ENCODE measurements at regions not wholly inside any gene's neighbourhood (a gene's known extent, or its start where the extent isn't known, plus 50 kb on each side); places are given as distances from the start of the nearest gene placed in this dataset.
"Not testable (repeated sequence)": the region's sequence is repeated elsewhere in the genome, so short reads cannot be mapped to it uniquely, and the experiment has no call there.

GRCh38 chr6:144673807-144674206, 388.7 kb downstream of the UTRN start:
- no peak for DNase-seq
- no peaks in the 10 kb centered on the region for H3K9me3 ChIP-seq (ENCODE audit: control insufficient read depth, low read length)

GRCh38 chr6:144675231-144675861, 390.2 kb downstream of the UTRN start:
- no peaks in the 10 kb centered on the region for H3K9me3 ChIP-seq (ENCODE audit: control insufficient read depth, low read length)
- no peak for DNase-seq
- no peaks in the 10 kb centered on the region for H3K27me3 ChIP-seq (replicated peaks; ENCODE audit: control insufficient read depth, insufficient read depth, low read length, poor library complexity, severe bottlenecking)
- peaks cover 6% of the 10 kb centered on the region for H3K36me3 ChIP-seq (ENCODE audit: control insufficient read depth, insufficient read depth, low read length)
- H3K27ac ChIP-seq (ENCODE audit: insufficient read depth, low read length, poor library complexity, severe bottlenecking), result no peak overlapping the region
- no peak overlapping the region for H3K4me3 ChIP-seq (ENCODE audit: insufficient read depth, low read depth, low read length, poor library complexity, severe bottlenecking)
- no peaks in the 10 kb centered on the region for H3K4me1 ChIP-seq (ENCODE audit: control insufficient read depth, insufficient read depth, low read length, poor library complexity, severe bottlenecking)

More at GRCh38 chr6:144673807-144674206, 388.7 kb downstream of the UTRN start:
- H3K4me3 ChIP-seq (ENCODE audit: insufficient read depth, low read depth, low read length, poor library complexity, severe bottlenecking), result no peak overlapping the region
- no peaks in the 10 kb centered on the region for H3K36me3 ChIP-seq (ENCODE audit: control insufficient read depth, insufficient read depth, low read length)
- H3K27ac ChIP-seq (ENCODE audit: insufficient read depth, low read length, poor library complexity, severe bottlenecking), result no peak overlapping the region
- H3K27me3 ChIP-seq (replicated peaks; ENCODE audit: control insufficient read depth, insufficient read depth, low read length, poor library complexity, severe bottlenecking), result no peaks in the 10 kb centered on the region
- no peaks in the 10 kb centered on the region for H3K4me1 ChIP-seq (ENCODE audit: control insufficient read depth, insufficient read depth, low read length, poor library complexity, severe bottlenecking)

GRCh38 chr6:144676310-144676709, 391.2 kb downstream of the UTRN start:
- not testable (repeated sequence) for H3K4me1 ChIP-seq (ENCODE audit: control insufficient read depth, insufficient read depth, low read length, poor library complexity, severe bottlenecking); H3K27me3 ChIP-seq (replicated peaks; ENCODE audit: control insufficient read depth, insufficient read depth, low read length, poor library complexity, severe bottlenecking); DNase-seq; H3K27ac ChIP-seq (ENCODE audit: insufficient read depth, low read length, poor library complexity, severe bottlenecking); H3K9me3 ChIP-seq (ENCODE audit: control insufficient read depth, low read length); H3K4me3 ChIP-seq (ENCODE audit: insufficient read depth, low read depth, low read length, poor library complexity, severe bottlenecking)
- peaks cover 15% of the 10 kb centered on the region for H3K36me3 ChIP-seq (ENCODE audit: control insufficient read depth, insufficient read depth, low read length)

- H3K9me3 ChIP-seq (ENCODE audit: control insufficient read depth, low read length); H3K27me3 ChIP-seq (replicated peaks; ENCODE audit: control insufficient read depth, insufficient read depth, low read length, poor library complexity, severe bottlenecking); H3K4me1 ChIP-seq (ENCODE audit: control insufficient read depth, insufficient read depth, low read length, poor library complexity, severe bottlenecking); H3K27ac ChIP-seq (ENCODE audit: insufficient read depth, low read length, poor library complexity, severe bottlenecking); H3K4me3 ChIP-seq (ENCODE audit: insufficient read depth, low read depth, low read length, poor library complexity, severe bottlenecking); DNase-seq: not testable (repeated sequence)
- H3K36me3 ChIP-seq (ENCODE audit: control insufficient read depth, insufficient read depth, low read length), result peaks cover 19% of the 10 kb centered on the region
These were observed 392.1 kb downstream of the UTRN start for GRCh38 chr6:144677263-144677662.

GRCh38 chr6:144678844-144679243, 393.7 kb downstream of the UTRN start:
- no peak for DNase-seq
- H3K9me3 ChIP-seq (ENCODE audit: control insufficient read depth, low read length), result no peaks in the 10 kb centered on the region
- no peak overlapping the region for H3K4me3 ChIP-seq (ENCODE audit: insufficient read depth, low read depth, low read length, poor library complexity, severe bottlenecking)
- H3K27ac ChIP-seq (ENCODE audit: insufficient read depth, low read length, poor library complexity, severe bottlenecking), result no peak overlapping the region
- H3K36me3 ChIP-seq (ENCODE audit: control insufficient read depth, insufficient read depth, low read length), result peaks cover 28% of the 10 kb centered on the region
- H3K27me3 ChIP-seq (replicated peaks; ENCODE audit: control insufficient read depth, insufficient read depth, low read length, poor library complexity, severe bottlenecking), result no peaks in the 10 kb centered on the region
- H3K4me1 ChIP-seq (ENCODE audit: control insufficient read depth, insufficient read depth, low read length, poor library complexity, severe bottlenecking), result no peaks in the 10 kb centered on the region

- Histone ChIP-seq H3K27me3 (replicated peaks; ENCODE audit: control insufficient read depth, insufficient read depth, low read length, poor library complexity, severe bottlenecking) (no peaks in the 10 kb centered on the region), H3K4me1 (ENCODE audit: control insufficient read depth, insufficient read depth, low read length, poor library complexity, severe bottlenecking) (no peaks in the 10 kb centered on the region), H3K4me3 (ENCODE audit: insufficient read depth, low read depth, low read length, poor library complexity, severe bottlenecking) (no peak overlapping the region), H3K36me3 (ENCODE audit: control insufficient read depth, insufficient read depth, low read length) (peaks cover 28% of the 10 kb centered on the region), H3K27ac (ENCODE audit: insufficient read depth, low read length, poor library complexity, severe bottlenecking) (no peak overlapping the region), H3K9me3 (ENCODE audit: control insufficient read depth, low read length) (peaks cover 2% of the 10 kb centered on the region)
- DNase-seq, result no peak
These were observed 396.2 kb downstream of the UTRN start for GRCh38 chr6:144681334-144681733.

- H3K4me3 ChIP-seq (ENCODE audit: insufficient read depth, low read depth, low read length, poor library complexity, severe bottlenecking), result no peak overlapping the region
- no peaks in the 10 kb centered on the region for H3K4me1 ChIP-seq (ENCODE audit: control insufficient read depth, insufficient read depth, low read length, poor library complexity, severe bottlenecking)
- H3K27ac ChIP-seq (ENCODE audit: insufficient read depth, low read length, poor library complexity, severe bottlenecking), result no peak overlapping the region
- DNase-seq, result no peak
- peaks cover 36% of the 10 kb centered on the region for H3K36me3 ChIP-seq (ENCODE audit: control insufficient read depth, insufficient read depth, low read length)
- peaks cover 6% of the 10 kb centered on the region for H3K9me3 ChIP-seq (ENCODE audit: control insufficient read depth, low read length)
- no peaks in the 10 kb centered on the region for H3K27me3 ChIP-seq (replicated peaks; ENCODE audit: control insufficient read depth, insufficient read depth, low read length, poor library complexity, severe bottlenecking)
These were observed 398.3 kb downstream of the UTRN start for GRCh38 chr6:144683216-144684070.

- Histone ChIP-seq H3K9me3 (ENCODE audit: control insufficient read depth, low read length) (peaks cover 6% of the 10 kb centered on the region), H3K4me3 (ENCODE audit: insufficient read depth, low read depth, low read length, poor library complexity, severe bottlenecking) (no peak overlapping the region), H3K36me3 (ENCODE audit: control insufficient read depth, insufficient read depth, low read length) (peaks cover 10% of the 10 kb centered on the region), H3K27me3 (replicated peaks; ENCODE audit: control insufficient read depth, insufficient read depth, low read length, poor library complexity, severe bottlenecking) (no peaks in the 10 kb centered on the region), H3K27ac (ENCODE audit: insufficient read depth, low read length, poor library complexity, severe bottlenecking) (no peak overlapping the region), H3K4me1 (ENCODE audit: control insufficient read depth, insufficient read depth, low read length, poor library complexity, severe bottlenecking) (no peaks in the 10 kb centered on the region)
- DNase-seq, result no peak
These were observed 403.6 kb downstream of the UTRN start for GRCh38 chr6:144688713-144689112.

GRCh38 chr6:144689503-144690040, 404.4 kb downstream of the UTRN start:
- DNase-seq, result no peak
- no peak overlapping the region for H3K4me3 ChIP-seq (ENCODE audit: insufficient read depth, low read depth, low read length, poor library complexity, severe bottlenecking)
- H3K27me3 ChIP-seq (replicated peaks; ENCODE audit: control insufficient read depth, insufficient read depth, low read length, poor library complexity, severe bottlenecking), result no peaks in the 10 kb centered on the region
- H3K27ac ChIP-seq (ENCODE audit: insufficient read depth, low read length, poor library complexity, severe bottlenecking), result no peak overlapping the region
- H3K4me1 ChIP-seq (ENCODE audit: control insufficient read depth, insufficient read depth, low read length, poor library complexity, severe bottlenecking), result no peaks in the 10 kb centered on the region
- H3K9me3 ChIP-seq (ENCODE audit: control insufficient read depth, low read length), result peaks cover 6% of the 10 kb centered on the region
- H3K36me3 ChIP-seq (ENCODE audit: control insufficient read depth, insufficient read depth, low read length), result peaks cover 10% of the 10 kb centered on the region

GRCh38 chr6:144690133-144690532, 405.0 kb downstream of the UTRN start:
- Histone ChIP-seq H3K4me1 (ENCODE audit: control insufficient read depth, insufficient read depth, low read length, poor library complexity, severe bottlenecking) (no peaks in the 10 kb centered on the region), H3K4me3 (ENCODE audit: insufficient read depth, low read depth, low read length, poor library complexity, severe bottlenecking) (no peak overlapping the region), H3K27me3 (replicated peaks; ENCODE audit: control insufficient read depth, insufficient read depth, low read length, poor library complexity, severe bottlenecking) (no peaks in the 10 kb centered on the region), H3K9me3 (ENCODE audit: control insufficient read depth, low read length) (peaks cover 6% of the 10 kb centered on the region), H3K27ac (ENCODE audit: insufficient read depth, low read length, poor library complexity, severe bottlenecking) (no peak overlapping the region), H3K36me3 (ENCODE audit: control insufficient read depth, insufficient read depth, low read length) (peaks cover 10% of the 10 kb centered on the region)
- no peak for DNase-seq

Data from effector memory CD4-positive, alpha-beta T cell (primary cell).